H4 (cell line): ENCODE measurements at regions not wholly inside any gene's neighbourhood (a gene's known extent, or its start where the extent isn't known, plus 50 kb on each side); places are given as distances from the start of the nearest gene placed in this dataset.
"Not testable (repeated sequence)": the region's sequence is repeated elsewhere in the genome, so short reads cannot be mapped to it uniquely, and the experiment has no call there.

ENCODE experiments used
- DNase-seq: peaks from one replicate; pipeline ENCODE4 v3.0.0-alpha.2; 2015; ENCODE audit warnings: low spot score

GRCh38 chr7:79953130-79953529, 181.5 kb upstream of the GNAI1 start:
- no peak for DNase-seq

GRCh38 chr7:79952399-79952798, 182.2 kb upstream of the GNAI1 start:
- DNase-seq: no peak

GRCh38 chr7:79951415-79951814, 183.2 kb upstream of the GNAI1 start:
- no peak for DNase-seq

GRCh38 chr7:79949778-79950177, 184.9 kb upstream of the GNAI1 start:
- no peak for DNase-seq

- no peak for DNase-seq
Observed at GRCh38 chr7:79936281-79936983, 198.2 kb upstream of the GNAI1 start.

- DNase-seq: no peak
Observed at GRCh38 chr7:79934727-79935126, 199.9 kb upstream of the GNAI1 start.

GRCh38 chr7:79933144-79933543, 201.5 kb upstream of the GNAI1 start:
- DNase-seq: no peak

GRCh38 chr7:79930604-79931003, 204.0 kb upstream of the GNAI1 start:
- no peak for DNase-seq

- DNase-seq: no peak
Observed at GRCh38 chr7:79927116-79927515, 207.5 kb upstream of the GNAI1 start.

GRCh38 chr7:79923953-79924352, 210.7 kb upstream of the GNAI1 start:
- DNase-seq: no peak

GRCh38 chr7:79922894-79923293, 211.7 kb upstream of the GNAI1 start:
- DNase-seq: no peak

GRCh38 chr7:79921976-79922375, 212.7 kb upstream of the GNAI1 start:
- no peak for DNase-seq

GRCh38 chr7:79918632-79919031, 216.0 kb upstream of the GNAI1 start:
- DNase-seq: not testable (repeated sequence)

- not testable (repeated sequence) for DNase-seq
Observed at GRCh38 chr7:79915346-79915745, 219.3 kb upstream of the GNAI1 start.

- DNase-seq: no peak
Observed at GRCh38 chr7:79912213-79912633, 222.4 kb upstream of the GNAI1 start.

- no peak for DNase-seq
Observed at GRCh38 chr7:79911420-79911819, 223.2 kb upstream of the GNAI1 start.

- DNase-seq: no peak
Observed at GRCh38 chr7:79909176-79909575, 225.5 kb upstream of the GNAI1 start.

- DNase-seq: no peak
Observed at GRCh38 chr7:79897166-79897565, 237.5 kb upstream of the GNAI1 start.

- no peak for DNase-seq
Observed at GRCh38 chr7:79893991-79894390, 240.6 kb upstream of the GNAI1 start.

GRCh38 chr7:79882922-79883321, 251.7 kb upstream of the GNAI1 start:
- no peak for DNase-seq

GRCh38 chr7:79880312-79880711, 254.3 kb upstream of the GNAI1 start:
- DNase-seq: no peak

GRCh38 chr7:79877874-79878465, 256.7 kb upstream of the GNAI1 start:
- no peak for DNase-seq

GRCh38 chr7:79876848-79877252, 257.8 kb upstream of the GNAI1 start:
- peak; percentile 99 for DNase-seq

GRCh38 chr7:79874797-79875196, 259.8 kb upstream of the GNAI1 start:
- no peak for DNase-seq
